ENCODE measurements at regions not wholly inside any gene's neighbourhood (a gene's known extent, or its start where the extent isn't known, plus 50 kb on each side); places are given as distances from the start of the nearest gene placed in this dataset.
A peak's percentile ranks its signal among the peaks of the same experiment; 100 is the strongest.

DNA sequence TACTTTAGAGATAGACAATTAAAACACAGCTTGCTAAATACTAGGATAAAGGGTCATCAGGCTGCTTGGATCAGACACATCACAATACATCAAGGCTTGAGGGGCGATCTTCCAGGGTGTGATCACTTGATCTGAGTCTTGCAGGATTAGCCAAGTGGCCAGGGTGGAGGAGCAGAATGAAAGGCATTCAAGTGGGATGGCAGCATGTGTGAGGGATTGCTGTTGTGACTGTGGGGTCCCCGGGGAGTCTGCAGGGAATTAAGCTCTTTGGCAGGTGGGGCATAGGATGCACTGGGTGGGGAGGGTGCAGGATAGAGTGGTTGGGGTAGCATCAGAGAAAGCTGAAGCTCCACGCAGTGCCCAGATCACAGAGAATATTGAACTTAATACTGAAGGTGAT, 58.0 kb upstream of the TMEM163 start:
- DNase-seq = no peak
- Histone ChIP-seq H3K4me3 (ENCODE audit: low read length in 3 of 3) (no peak overlapping the region), H3K36me3 (ENCODE audit: control insufficient read depth in 2 of 3, insufficient read depth in 3 of 3, low read length in 3 of 3) (no peaks in the 10 kb centered on the region), H3K9me3 (ENCODE audit: control insufficient read depth in 2 of 3, insufficient read depth in 1 of 3, low read length in 3 of 3) (no peaks in the 10 kb centered on the region), H3K9ac (ENCODE audit: low read length in 3 of 3) (no peak overlapping the region), H3K4me1 (ENCODE audit: control insufficient read depth in 2 of 3, insufficient read depth in 2 of 3, low read depth in 1 of 3, low read length in 3 of 3) (no peaks in the 10 kb centered on the region), H3K27ac (ENCODE audit: low read depth in 2 of 2, low read length in 2 of 2) (no peak overlapping the region), H3K27me3 (ENCODE audit: control insufficient read depth, insufficient read depth, low read length) (no peaks in the 10 kb centered on the region)
- no peak for TF ChIP-seq CTCF (IDR thresholded peaks at IDR 0.05; ENCODE audit: borderline replicate concordance, extremely low read depth, insufficient read depth)
- no peak for FAIRE-seq
- intact Hi-C loops (cut with DNase I) = no loop called here

DNA sequence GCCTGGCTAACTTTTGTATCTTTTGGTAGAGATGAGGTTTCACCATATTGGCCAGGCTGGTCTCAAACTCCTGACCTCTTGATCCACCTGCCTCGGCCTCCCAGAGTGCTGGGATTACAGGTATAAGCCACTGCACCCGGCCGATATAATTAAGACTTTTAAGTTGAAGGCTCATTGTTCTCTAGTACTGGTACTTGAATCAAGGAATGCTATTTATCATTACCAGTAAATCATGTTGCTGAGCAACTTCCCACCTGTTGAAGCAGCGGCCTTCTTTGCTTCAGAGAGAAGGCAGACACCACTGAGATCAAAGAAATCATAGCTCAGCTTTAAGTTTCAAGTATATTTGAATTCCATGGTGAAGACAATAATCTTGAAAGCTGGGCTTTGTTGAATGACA, 58.8 kb upstream of the TMEM163 start:
- Histone ChIP-seq H3K4me1 (ENCODE audit: control insufficient read depth in 2 of 3, insufficient read depth in 2 of 3, low read depth in 1 of 3, low read length in 3 of 3) (no peaks in the 10 kb centered on the region), H3K9ac (ENCODE audit: low read length in 3 of 3) (no peak overlapping the region), H3K36me3 (ENCODE audit: control insufficient read depth in 2 of 3, insufficient read depth in 3 of 3, low read length in 3 of 3) (no peaks in the 10 kb centered on the region), H3K27ac (ENCODE audit: low read depth in 2 of 2, low read length in 2 of 2) (no peak overlapping the region), H3K9me3 (ENCODE audit: control insufficient read depth in 2 of 3, insufficient read depth in 1 of 3, low read length in 3 of 3) (no peaks in the 10 kb centered on the region), H3K27me3 (ENCODE audit: control insufficient read depth, insufficient read depth, low read length) (no peaks in the 10 kb centered on the region), H3K4me3 (ENCODE audit: low read length in 3 of 3) (no peak overlapping the region)
- DNase-seq (peak in 1 of 5 donors; percentile 4), FAIRE-seq (no peak)
- TF ChIP-seq CTCF (IDR thresholded peaks at IDR 0.05; ENCODE audit: borderline replicate concordance, extremely low read depth, insufficient read depth) = no peak
- intact Hi-C loops (cut with DNase I) = no loop called here

GRCh38 chr2:134778372-134778771, 59.6 kb upstream of the TMEM163 start:
- FAIRE-seq (no peak), DNase-seq (no peak)
- Histone ChIP-seq H3K27me3 (ENCODE audit: control insufficient read depth, insufficient read depth, low read length) (no peaks in the 10 kb centered on the region), H3K4me3 (ENCODE audit: low read length in 3 of 3) (no peak overlapping the region), H3K27ac (ENCODE audit: low read depth in 2 of 2, low read length in 2 of 2) (no peak overlapping the region), H3K9me3 (ENCODE audit: control insufficient read depth in 2 of 3, insufficient read depth in 1 of 3, low read length in 3 of 3) (no peaks in the 10 kb centered on the region), H3K9ac (ENCODE audit: low read length in 3 of 3) (no peak overlapping the region), H3K36me3 (ENCODE audit: control insufficient read depth in 2 of 3, insufficient read depth in 3 of 3, low read length in 3 of 3) (no peaks in the 10 kb centered on the region), H3K4me1 (ENCODE audit: control insufficient read depth in 2 of 3, insufficient read depth in 2 of 3, low read depth in 1 of 3, low read length in 3 of 3) (no peaks in the 10 kb centered on the region)
- intact Hi-C loops (cut with DNase I) = no loop called here
- peak; percentile 24 for TF ChIP-seq CTCF (IDR thresholded peaks at IDR 0.05; ENCODE audit: borderline replicate concordance, extremely low read depth, insufficient read depth)

DNA sequence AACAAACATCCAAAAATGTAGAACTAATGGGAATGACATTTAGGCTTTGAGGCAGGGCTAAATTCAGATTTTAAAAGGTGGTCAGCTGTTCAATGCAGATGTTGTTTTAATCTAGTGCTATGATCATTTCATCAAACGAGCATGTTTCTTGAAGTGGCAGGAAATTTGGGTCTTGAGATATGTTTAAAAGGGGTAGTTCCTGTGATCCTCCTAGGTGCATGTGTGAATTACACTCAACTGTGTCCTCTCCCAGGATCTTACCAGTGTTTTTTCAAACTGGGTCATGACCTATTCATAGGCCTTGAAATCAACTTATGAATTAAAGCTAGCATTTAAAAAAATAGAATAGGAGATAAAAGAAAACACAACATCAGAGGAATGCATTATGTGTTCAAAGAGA, 57.4 kb upstream of the ACMSD start:
- Histone ChIP-seq H3K27me3 (ENCODE audit: control insufficient read depth, insufficient read depth, low read length) (no peaks in the 10 kb centered on the region), H3K4me1 (ENCODE audit: control insufficient read depth in 2 of 3, insufficient read depth in 2 of 3, low read depth in 1 of 3, low read length in 3 of 3) (no peaks in the 10 kb centered on the region), H3K36me3 (ENCODE audit: control insufficient read depth in 2 of 3, insufficient read depth in 3 of 3, low read length in 3 of 3) (no peaks in the 10 kb centered on the region), H3K27ac (ENCODE audit: low read depth in 2 of 2, low read length in 2 of 2) (no peak overlapping the region), H3K9me3 (ENCODE audit: control insufficient read depth in 2 of 3, insufficient read depth in 1 of 3, low read length in 3 of 3) (no peaks in the 10 kb centered on the region), H3K9ac (ENCODE audit: low read length in 3 of 3) (no peak overlapping the region), H3K4me3 (ENCODE audit: low read length in 3 of 3) (no peak overlapping the region)
- FAIRE-seq (no peak), DNase-seq (no peak)
- intact Hi-C loops (cut with DNase I) = no loop called here
- no peak for TF ChIP-seq CTCF (IDR thresholded peaks at IDR 0.05; ENCODE audit: borderline replicate concordance, extremely low read depth, insufficient read depth)

Measured in kidney (tissue), 13 donors.